Esophagus muscularis mucosa (tissue), 4 donors: ENCODE measurements at regions not wholly inside any gene's neighbourhood (a gene's known extent, or its start where the extent isn't known, plus 50 kb on each side); places are given as distances from the start of the nearest gene placed in this dataset.
A peak's percentile ranks its signal among the peaks of the same experiment; 100 is the strongest.

Source experiments
- DNase-seq: peaks from one replicate; pipeline ENCODE4 v3.0.0-alpha.2; 2017; ENCODE audit errors: extremely low spot score
- H3K27ac ChIP-seq, 4 donors: fragments of 200-600 bp; sonication (generic); replicated peaks in 1 of 4; 1 replicate in 3 of 4; 2 replicates in 1 of 4; pipeline ENCODE4 v1.5.1; 2016 to 2019; ENCODE audit warnings: mild to moderate bottlenecking in 1 of 4
- H3K27me3 ChIP-seq, 4 donors: fragments of 200-600 bp; sonication (generic); one replicate each; pipeline versions ENCODE4 v1.5.1 to v1.6.0; 2016 to 2019
- H3K36me3 ChIP-seq, 4 donors: fragments of 200-600 bp; sonication (generic); one replicate each; pipeline ENCODE4 v1.5.1; 2016 to 2019
- H3K4me1 ChIP-seq, 4 donors: fragments of 200-600 bp; sonication (generic); one replicate each; pipeline ENCODE4 v1.5.1; 2016 to 2019
- H3K4me3 ChIP-seq, 4 donors: fragments of 200-600 bp; sonication (generic); 1 replicate in 2 of 4; 2 replicates in 2 of 4; pipeline ENCODE4 v1.5.1; 2016 to 2019; ENCODE audit warnings: mild to moderate bottlenecking in 4 of 4, moderate library complexity in 1 of 4
- H3K9me3 ChIP-seq, 4 donors: fragments of 200-600 bp; sonication (generic); 1 replicate in 3 of 4; 2 replicates in 1 of 4; pipeline ENCODE4 v1.5.1; 2016 to 2019
- CTCF ChIP-seq, 3 experiments: fragments of 200-600 bp in 2 of 3; fragments of 450-650 bp in 1 of 3; sonication (generic) in 2 of 3; IDR thresholded peaks; one replicate each; pipeline ENCODE4 v1.5.1; 2017 to 2019; ENCODE audit warnings: antibody characterized with exemption in 3 of 3, mild to moderate bottlenecking in 2 of 3, moderate library complexity in 1 of 3
- EP300 ChIP-seq: sonication (generic); formaldehyde crosslinking; IDR thresholded peaks from one replicate; pipeline ENCODE4 v1.6.1; 2017; ENCODE audit warnings: antibody characterized with exemption
- POLR2A ChIP-seq: fragments of 450-650 bp; IDR thresholded peaks from one replicate; pipeline ENCODE4 v1.6.1; 2017; ENCODE audit warnings: antibody characterized with exemption, moderate library complexity, mild to moderate bottlenecking, low read depth
- POLR2AphosphoS5 ChIP-seq, 2 donors: sonication (generic); formaldehyde crosslinking; IDR thresholded peaks; one replicate each; pipeline ENCODE4 v1.6.1; 2017; ENCODE audit warnings: antibody characterized with exemption in 2 of 2
- WGBS: methylation state at CpG from one replicate; pipeline ENCODE4 v1.1.5; 2018; 5-methylcytosine and 5-hydroxymethylcytosine counted together
- intact Hi-C: fragments of 100-400 bp; cut with DNase I; formaldehyde crosslinking; loops from one replicate; pipeline ENCODE4 v1.15.1; 2023

GRCh38 chr15:99504823-99505551 is 60.8 kb upstream of the MEF2A start:
- Histone ChIP-seq H3K36me3 (no peaks in the 10 kb centered on the region), H3K4me1 (peaks cover 33 to 63% (median 54%) of the 10 kb centered on the region in 4 donors), H3K27me3 (no peaks in the 10 kb centered on the region), H3K27ac (peak overlapping the region in 3 of 4 donors; percentile 36 to 62 (median 38)), H3K4me3 (no peak overlapping the region), H3K9me3 (no peaks in the 10 kb centered on the region)
- peak; percentile 7 for DNase-seq
- 58% methylated on average over 7 of the region's 8 CpGs for WGBS
- intact Hi-C loops, result loop anchor here (5.0 kb wide), 1 partner anchor 62 kb away; the partner anchor contains the start of gene MEF2A
- TF ChIP-seq POLR2A, result no peak
- TF ChIP-seq CTCF (IDR thresholded peaks at IDR 0.05), result peak in 2 of 3 experiments; percentile 12 to 29
- TF ChIP-seq EP300, result no peak
- no peak for TF ChIP-seq POLR2AphosphoS5 (IDR thresholded peaks at IDR 0.05)

GRCh38 chr15:99506399-99506798 is 59.4 kb upstream of the MEF2A start:
- peaks cover 41 to 70% (median 62%) of the 10 kb centered on the region in 4 donors for H3K4me1 ChIP-seq
- no peaks in the 10 kb centered on the region for H3K9me3 ChIP-seq
- H3K36me3 ChIP-seq, result no peaks in the 10 kb centered on the region
- intact Hi-C loops, result loop anchor here (5.0 kb wide), 1 partner anchor 61 kb away; the partner anchor contains the start of gene MEF2A
- peak overlapping the region; percentile 76 to 87 (median 82) for H3K27ac ChIP-seq
- no peak for DNase-seq
- no peak for TF ChIP-seq POLR2AphosphoS5 (IDR thresholded peaks at IDR 0.05)
- TF ChIP-seq CTCF (IDR thresholded peaks at IDR 0.05), result no peak
- TF ChIP-seq EP300, result no peak
- TF ChIP-seq POLR2A, result no peak
- no peak overlapping the region for H3K4me3 ChIP-seq
- WGBS, result 92% methylated on average over 3 of the region's 3 CpGs
- H3K27me3 ChIP-seq, result no peaks in the 10 kb centered on the region

- H3K9me3 ChIP-seq, result no peaks in the 10 kb centered on the region
- TF ChIP-seq CTCF (IDR thresholded peaks at IDR 0.05) (no peak), POLR2A (no peak), EP300 (no peak), POLR2AphosphoS5 (IDR thresholded peaks at IDR 0.05) (no peak)
- H3K27ac ChIP-seq, result peak overlapping the region; percentile 76 to 87 (median 82)
- no peaks in the 10 kb centered on the region for H3K36me3 ChIP-seq
- peak overlapping the region; percentile 6 to 33 (median 17) for H3K4me3 ChIP-seq
- intact Hi-C loops, result loop anchor here (1.0 to 5.0 kb wide), 2 partner anchors 30 to 60 kb away; partner anchors contain the start of gene MEF2A
- H3K4me1 ChIP-seq, result peaks cover 46 to 76% (median 69%) of the 10 kb centered on the region in 4 donors
- peak; percentile 89 for DNase-seq
- H3K27me3 ChIP-seq, result no peaks in the 10 kb centered on the region
- WGBS, result 48% methylated on average over 6 of the region's 6 CpGs
Observed at GRCh38 chr15:99507016-99507503, 58.7 kb upstream of the MEF2A start.

- 33% methylated on average over 23 of the region's 24 CpGs for WGBS
- no peaks in the 10 kb centered on the region for H3K27me3 ChIP-seq
- TF ChIP-seq POLR2A (no peak), POLR2AphosphoS5 (IDR thresholded peaks at IDR 0.05) (peak; percentile 90 to 91), CTCF (IDR thresholded peaks at IDR 0.05) (no peak), EP300 (peak; percentile 48)
- peak overlapping the region; percentile 6 to 33 (median 17) for H3K4me3 ChIP-seq
- no peak for DNase-seq
- intact Hi-C loops, result loop anchor here (1.0 to 5.0 kb wide), 2 partner anchors 30 to 60 kb away; partner anchors contain the start of gene MEF2A
- H3K27ac ChIP-seq, result peak overlapping the region; percentile 76 to 87 (median 82)
- no peaks in the 10 kb centered on the region for H3K36me3 ChIP-seq
- H3K4me1 ChIP-seq, result peaks cover 50 to 81% (median 71%) of the 10 kb centered on the region in 4 donors
- H3K9me3 ChIP-seq, result no peaks in the 10 kb centered on the region
Observed at GRCh38 chr15:99507504-99508310, 58.1 kb upstream of the MEF2A start.
